ENCODE measurements at regions not wholly inside any gene's neighbourhood (a gene's known extent, or its start where the extent isn't known, plus 50 kb on each side); places are given as distances from the start of the nearest gene placed in this dataset.

DNA sequence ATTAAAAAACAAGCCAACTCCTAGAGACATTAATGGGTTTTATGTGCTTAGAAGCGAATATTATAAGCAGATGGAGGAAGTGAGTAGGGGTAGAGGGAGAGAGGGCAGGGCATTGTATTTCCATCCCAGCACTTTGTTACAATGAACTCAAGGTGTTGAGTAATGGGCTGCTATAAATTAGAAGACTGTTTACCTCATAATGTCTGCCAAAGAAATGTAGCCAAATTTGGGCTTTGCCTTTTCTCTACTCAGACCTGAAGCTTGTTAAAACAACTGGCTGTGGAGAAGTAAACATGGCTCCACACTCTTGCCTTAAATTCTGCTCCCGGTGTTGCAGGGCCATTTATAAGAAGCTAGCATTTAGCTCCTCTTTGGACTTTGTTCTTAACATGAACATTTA, 134.7 kb downstream of the PMP22 start:
- TF ChIP-seq, protein P1, sequence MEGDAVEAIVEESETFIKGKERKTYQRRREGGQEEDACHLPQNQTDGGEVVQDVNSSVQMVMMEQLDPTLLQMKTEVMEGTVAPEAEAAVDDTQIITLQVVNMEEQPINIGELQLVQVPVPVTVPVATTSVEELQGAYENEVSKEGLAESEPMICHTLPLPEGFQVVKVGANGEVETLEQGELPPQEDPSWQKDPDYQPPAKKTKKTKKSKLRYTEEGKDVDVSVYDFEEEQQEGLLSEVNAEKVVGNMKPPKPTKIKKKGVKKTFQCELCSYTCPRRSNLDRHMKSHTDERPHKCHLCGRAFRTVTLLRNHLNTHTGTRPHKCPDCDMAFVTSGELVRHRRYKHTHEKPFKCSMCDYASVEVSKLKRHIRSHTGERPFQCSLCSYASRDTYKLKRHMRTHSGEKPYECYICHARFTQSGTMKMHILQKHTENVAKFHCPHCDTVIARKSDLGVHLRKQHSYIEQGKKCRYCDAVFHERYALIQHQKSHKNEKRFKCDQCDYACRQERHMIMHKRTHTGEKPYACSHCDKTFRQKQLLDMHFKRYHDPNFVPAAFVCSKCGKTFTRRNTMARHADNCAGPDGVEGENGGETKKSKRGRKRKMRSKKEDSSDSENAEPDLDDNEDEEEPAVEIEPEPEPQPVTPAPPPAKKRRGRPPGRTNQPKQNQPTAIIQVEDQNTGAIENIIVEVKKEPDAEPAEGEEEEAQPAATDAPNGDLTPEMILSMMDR (IDR thresholded peaks at IDR 0.05; ENCODE audit: poor library complexity, severe bottlenecking) = no peak
- TF ChIP-seq TAF1 (IDR thresholded peaks at IDR 0.05; ENCODE audit: low read depth) = no peak
- no peak for TF ChIP-seq POLR2AphosphoS5 (IDR thresholded peaks at IDR 0.05)

All from neural cell (in vitro differentiated cells).